ENCODE measurements at regions not wholly inside any gene's neighbourhood (a gene's known extent, or its start where the extent isn't known, plus 50 kb on each side); places are given as distances from the start of the nearest gene placed in this dataset.
"Not testable (repeated sequence)": the region's sequence is repeated elsewhere in the genome, so short reads cannot be mapped to it uniquely, and the experiment has no call there.

- H3K4me1 ChIP-seq; H3K9ac ChIP-seq; H3K27ac ChIP-seq; H3K9me3 ChIP-seq (ENCODE audit: control insufficient read depth, low read length); H2AFZ ChIP-seq; H3K79me2 ChIP-seq; H3K27me3 ChIP-seq (ENCODE audit: control insufficient read depth, insufficient read depth, low read length); H3K4me3 ChIP-seq (ENCODE audit: low read depth, low read length); H3K4me2 ChIP-seq (ENCODE audit: low read length); H3K36me3 ChIP-seq (ENCODE audit: control insufficient read depth, insufficient read depth, low read length): not testable (repeated sequence)
These were observed 189.0 kb downstream of the BANP start for GRCh38 chr16:88140195-88140594.

DNA sequence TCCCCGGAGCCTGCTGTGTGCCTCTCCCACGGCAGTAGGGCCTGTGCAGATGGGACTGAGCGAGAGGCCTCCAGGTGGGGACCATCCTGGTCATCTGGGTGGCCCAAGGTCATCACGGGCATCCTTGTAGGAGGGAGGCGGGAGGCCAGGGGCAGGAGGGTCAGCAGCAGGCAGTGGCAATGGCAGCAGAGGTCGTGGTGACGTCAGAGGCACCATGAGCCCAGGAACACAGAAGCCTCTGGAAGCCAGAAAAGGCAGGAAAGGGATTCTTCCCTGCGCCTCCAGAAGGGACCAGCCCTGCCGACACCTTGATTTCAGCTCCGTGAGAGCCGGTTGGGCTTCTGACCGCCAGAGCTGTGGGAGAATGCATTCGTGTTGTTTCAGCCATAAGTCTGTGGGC is 190.3 kb downstream of the BANP start:
- no peaks in the 10 kb centered on the region for H3K27me3 ChIP-seq (ENCODE audit: control insufficient read depth, insufficient read depth, low read length)
- TF ChIP-seq, protein P1, sequence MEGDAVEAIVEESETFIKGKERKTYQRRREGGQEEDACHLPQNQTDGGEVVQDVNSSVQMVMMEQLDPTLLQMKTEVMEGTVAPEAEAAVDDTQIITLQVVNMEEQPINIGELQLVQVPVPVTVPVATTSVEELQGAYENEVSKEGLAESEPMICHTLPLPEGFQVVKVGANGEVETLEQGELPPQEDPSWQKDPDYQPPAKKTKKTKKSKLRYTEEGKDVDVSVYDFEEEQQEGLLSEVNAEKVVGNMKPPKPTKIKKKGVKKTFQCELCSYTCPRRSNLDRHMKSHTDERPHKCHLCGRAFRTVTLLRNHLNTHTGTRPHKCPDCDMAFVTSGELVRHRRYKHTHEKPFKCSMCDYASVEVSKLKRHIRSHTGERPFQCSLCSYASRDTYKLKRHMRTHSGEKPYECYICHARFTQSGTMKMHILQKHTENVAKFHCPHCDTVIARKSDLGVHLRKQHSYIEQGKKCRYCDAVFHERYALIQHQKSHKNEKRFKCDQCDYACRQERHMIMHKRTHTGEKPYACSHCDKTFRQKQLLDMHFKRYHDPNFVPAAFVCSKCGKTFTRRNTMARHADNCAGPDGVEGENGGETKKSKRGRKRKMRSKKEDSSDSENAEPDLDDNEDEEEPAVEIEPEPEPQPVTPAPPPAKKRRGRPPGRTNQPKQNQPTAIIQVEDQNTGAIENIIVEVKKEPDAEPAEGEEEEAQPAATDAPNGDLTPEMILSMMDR (IDR thresholded peaks at IDR 0.05) = no peak
- H3K9ac ChIP-seq = no peak overlapping the region
- H3K9me3 ChIP-seq (ENCODE audit: control insufficient read depth, low read length) = no peaks in the 10 kb centered on the region
- H3K4me2 ChIP-seq (ENCODE audit: low read length) = no peak overlapping the region
- no peaks in the 10 kb centered on the region for H3K4me1 ChIP-seq
- H3K4me3 ChIP-seq (ENCODE audit: low read depth, low read length) = no peak overlapping the region
- H3K27ac ChIP-seq = no peak overlapping the region
- no peak overlapping the region for H2AFZ ChIP-seq
- H3K79me2 ChIP-seq = no peaks in the 10 kb centered on the region
- no peaks in the 10 kb centered on the region for H3K36me3 ChIP-seq (ENCODE audit: control insufficient read depth, insufficient read depth, low read length)

DNA sequence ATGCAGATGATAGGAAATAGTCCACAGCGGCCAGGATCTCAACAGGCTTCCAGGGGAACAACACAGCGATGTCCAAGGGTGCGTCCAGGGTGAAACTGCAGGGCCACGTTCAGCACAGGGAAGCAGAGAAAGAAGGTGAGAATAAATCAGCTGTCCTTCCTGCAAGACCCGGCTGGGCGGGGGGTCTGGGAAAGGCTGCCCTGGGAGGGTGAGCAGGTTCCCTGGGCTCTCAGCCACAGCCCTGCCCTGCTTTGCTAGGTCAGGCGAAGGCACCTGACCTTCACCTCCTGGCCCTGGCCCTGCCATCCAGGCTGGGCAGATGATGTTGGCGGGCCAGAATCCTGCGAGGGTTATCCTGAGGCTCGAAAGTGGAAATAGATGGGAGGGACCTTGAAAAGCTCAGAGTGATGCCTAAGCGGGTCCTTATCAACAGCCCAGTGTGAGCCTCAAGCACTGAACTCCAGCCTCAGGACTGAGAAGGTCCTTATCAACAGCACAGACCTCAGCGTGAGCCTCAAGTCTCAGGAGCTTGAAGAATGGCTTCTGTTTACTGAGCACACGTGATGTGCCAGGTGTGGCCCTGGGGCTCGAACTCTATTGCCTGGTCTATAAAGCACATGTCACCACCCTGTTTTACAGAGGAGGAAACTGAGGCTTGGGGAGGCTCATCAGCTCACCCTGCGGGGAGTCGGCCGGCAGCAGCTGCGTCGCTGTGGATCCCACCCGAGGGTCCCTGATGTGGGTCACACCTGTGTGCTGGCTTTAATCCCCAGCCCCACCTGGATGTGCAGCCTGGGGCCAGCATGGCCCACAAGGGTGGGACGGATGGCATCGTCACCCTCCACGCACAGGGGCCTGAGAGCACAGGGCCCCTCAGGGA is 191.1 kb downstream of the BANP start:
- H3K4me3 ChIP-seq (ENCODE audit: low read depth, low read length); H3K4me2 ChIP-seq (ENCODE audit: low read length); H2AFZ ChIP-seq; H3K9ac ChIP-seq; H3K79me2 ChIP-seq; H3K9me3 ChIP-seq (ENCODE audit: control insufficient read depth, low read length); H3K4me1 ChIP-seq; H3K27ac ChIP-seq; H3K36me3 ChIP-seq (ENCODE audit: control insufficient read depth, insufficient read depth, low read length); H3K27me3 ChIP-seq (ENCODE audit: control insufficient read depth, insufficient read depth, low read length): not testable (repeated sequence)

GRCh38 chr16:88143122-88144027 is 192.1 kb downstream of the BANP start:
- not testable (repeated sequence) for H3K79me2 ChIP-seq; H3K4me3 ChIP-seq (ENCODE audit: low read depth, low read length); H2AFZ ChIP-seq; H3K36me3 ChIP-seq (ENCODE audit: control insufficient read depth, insufficient read depth, low read length); H3K27me3 ChIP-seq (ENCODE audit: control insufficient read depth, insufficient read depth, low read length); H3K9ac ChIP-seq; H3K4me2 ChIP-seq (ENCODE audit: low read length); H3K9me3 ChIP-seq (ENCODE audit: control insufficient read depth, low read length); H3K4me1 ChIP-seq; H3K27ac ChIP-seq

- no peaks in the 10 kb centered on the region for H3K36me3 ChIP-seq (ENCODE audit: control insufficient read depth, insufficient read depth, low read length)
- H3K4me2 ChIP-seq (ENCODE audit: low read length) = no peak overlapping the region
- H3K27me3 ChIP-seq (ENCODE audit: control insufficient read depth, insufficient read depth, low read length) = no peaks in the 10 kb centered on the region
- no peak overlapping the region for H3K27ac ChIP-seq
- no peak overlapping the region for H2AFZ ChIP-seq
- H3K79me2 ChIP-seq = no peaks in the 10 kb centered on the region
- TF ChIP-seq, protein P1 (IDR thresholded peaks at IDR 0.05) = no peak
- no peaks in the 10 kb centered on the region for H3K9me3 ChIP-seq (ENCODE audit: control insufficient read depth, low read length)
- H3K9ac ChIP-seq = no peak overlapping the region
- no peaks in the 10 kb centered on the region for H3K4me1 ChIP-seq
- H3K4me3 ChIP-seq (ENCODE audit: low read depth, low read length) = no peak overlapping the region
These were observed 192.8 kb downstream of the BANP start for GRCh38 chr16:88144028-88144511.

GRCh38 chr16:88145376-88145775 is 194.1 kb downstream of the BANP start:
- H3K9me3 ChIP-seq (ENCODE audit: control insufficient read depth, low read length); H3K9ac ChIP-seq; H3K27me3 ChIP-seq (ENCODE audit: control insufficient read depth, insufficient read depth, low read length); H3K36me3 ChIP-seq (ENCODE audit: control insufficient read depth, insufficient read depth, low read length); H2AFZ ChIP-seq; H3K4me1 ChIP-seq; H3K79me2 ChIP-seq; H3K4me2 ChIP-seq (ENCODE audit: low read length); H3K27ac ChIP-seq; H3K4me3 ChIP-seq (ENCODE audit: low read depth, low read length): not testable (repeated sequence)

- not testable (repeated sequence) for H3K36me3 ChIP-seq (ENCODE audit: control insufficient read depth, insufficient read depth, low read length); H3K27ac ChIP-seq; H3K4me1 ChIP-seq; H3K4me2 ChIP-seq (ENCODE audit: low read length); H3K4me3 ChIP-seq (ENCODE audit: low read depth, low read length); H3K79me2 ChIP-seq; H3K9me3 ChIP-seq (ENCODE audit: control insufficient read depth, low read length); H3K9ac ChIP-seq; H3K27me3 ChIP-seq (ENCODE audit: control insufficient read depth, insufficient read depth, low read length); H2AFZ ChIP-seq
These were observed 194.7 kb downstream of the BANP start for GRCh38 chr16:88145824-88146405.

- H3K79me2 ChIP-seq; H3K9me3 ChIP-seq (ENCODE audit: control insufficient read depth, low read length); H3K27ac ChIP-seq; H3K4me1 ChIP-seq; H3K4me2 ChIP-seq (ENCODE audit: low read length); H2AFZ ChIP-seq; H3K4me3 ChIP-seq (ENCODE audit: low read depth, low read length); H3K27me3 ChIP-seq (ENCODE audit: control insufficient read depth, insufficient read depth, low read length); H3K9ac ChIP-seq; H3K36me3 ChIP-seq (ENCODE audit: control insufficient read depth, insufficient read depth, low read length): not testable (repeated sequence)
These were observed 196.8 kb downstream of the BANP start for GRCh38 chr16:88148078-88148477.

DNA sequence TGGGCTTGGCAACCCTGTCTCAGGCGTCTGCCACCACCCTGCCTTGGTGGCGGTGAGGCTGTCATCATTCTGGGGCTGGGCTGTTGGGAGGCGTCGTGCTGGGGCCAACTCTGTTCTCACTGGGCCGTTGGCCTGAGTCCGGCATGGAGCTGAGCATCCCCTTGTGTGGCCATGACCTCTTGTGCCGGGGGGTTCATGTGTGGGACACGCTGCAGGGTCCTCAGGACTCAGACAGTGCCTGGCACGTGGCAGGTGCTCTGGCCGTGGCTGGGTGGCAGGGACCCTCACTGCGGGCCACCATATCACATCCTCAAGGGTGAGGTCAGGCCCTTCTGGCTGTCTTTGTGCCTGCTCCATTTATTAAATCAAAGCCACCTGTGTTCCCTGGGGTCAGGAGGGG is 197.4 kb downstream of the BANP start:
- H3K79me2 ChIP-seq; H3K9me3 ChIP-seq (ENCODE audit: control insufficient read depth, low read length); H3K4me3 ChIP-seq (ENCODE audit: low read depth, low read length); H2AFZ ChIP-seq; H3K4me2 ChIP-seq (ENCODE audit: low read length); H3K9ac ChIP-seq; H3K27ac ChIP-seq; H3K36me3 ChIP-seq (ENCODE audit: control insufficient read depth, insufficient read depth, low read length); H3K4me1 ChIP-seq; H3K27me3 ChIP-seq (ENCODE audit: control insufficient read depth, insufficient read depth, low read length): not testable (repeated sequence)
